Activated naive CD8-positive, alpha-beta T cell (primary cell): ENCODE measurements at regions not wholly inside any gene's neighbourhood (a gene's known extent, or its start where the extent isn't known, plus 50 kb on each side); places are given as distances from the start of the nearest gene placed in this dataset.
"Not testable (repeated sequence)": the region's sequence is repeated elsewhere in the genome, so short reads cannot be mapped to it uniquely, and the experiment has no call there.

Source experiments
- H3K27ac Mint-ChIP-seq: one replicate; pipeline ENCODE4 v1.8.0; 2021; ENCODE audit warnings: mixed read lengths
- H3K27me3 Mint-ChIP-seq: one replicate; pipeline ENCODE4 v1.8.0; 2021; ENCODE audit warnings: mixed read lengths
- H3K36me3 Mint-ChIP-seq: one replicate; pipeline ENCODE4 v1.8.0; 2021; ENCODE audit warnings: mixed read lengths
- H3K4me1 Mint-ChIP-seq: one replicate; pipeline ENCODE4 v1.8.0; 2021; ENCODE audit warnings: low read depth, mixed read lengths
- H3K4me3 Mint-ChIP-seq: one replicate; pipeline ENCODE4 v1.8.0; 2021; ENCODE audit warnings: mild to moderate bottlenecking, mixed read lengths
- H3K9me3 Mint-ChIP-seq: one replicate; pipeline ENCODE4 v1.8.0; 2021; ENCODE audit warnings: low read depth, mixed read lengths

- no peaks in the 10 kb centered on the region for H3K27me3 Mint-ChIP-seq
These were observed 151.0 kb upstream of the ATF7IP start for GRCh38 chr12:14214495-14214894.

GRCh38 chr12:14215949-14216348, 149.5 kb upstream of the ATF7IP start:
- not testable (repeated sequence) for H3K27ac Mint-ChIP-seq, H3K9me3 Mint-ChIP-seq, H3K36me3 Mint-ChIP-seq, H3K27me3 Mint-ChIP-seq
- peak overlapping the region; percentile 51 for H3K4me3 Mint-ChIP-seq
- H3K4me1 Mint-ChIP-seq: peaks cover 25% of the 10 kb centered on the region

More at GRCh38 chr12:14214495-14214894, 151.0 kb upstream of the ATF7IP start:
- Mint-ChIP-seq H3K4me1 (peaks cover 13% of the 10 kb centered on the region), H3K4me3 (no peak overlapping the region), H3K36me3 (peaks cover 5% of the 10 kb centered on the region), H3K27ac (no peak overlapping the region), H3K9me3 (no peaks in the 10 kb centered on the region)

- peaks cover 31% of the 10 kb centered on the region for H3K4me1 Mint-ChIP-seq
- peak overlapping the region; percentile 66 for H3K27ac Mint-ChIP-seq
- H3K36me3 Mint-ChIP-seq: peaks cover 11% of the 10 kb centered on the region
- H3K4me3 Mint-ChIP-seq: peak overlapping the region; percentile 51
- no peaks in the 10 kb centered on the region for H3K27me3 Mint-ChIP-seq
- peaks cover 3% of the 10 kb centered on the region for H3K9me3 Mint-ChIP-seq
These were observed 148.8 kb upstream of the ATF7IP start for GRCh38 chr12:14216405-14217294.

GRCh38 chr12:14219156-14219555, 146.3 kb upstream of the ATF7IP start:
- no peak overlapping the region for H3K27ac Mint-ChIP-seq
- H3K36me3 Mint-ChIP-seq: peaks cover 11% of the 10 kb centered on the region
- no peaks in the 10 kb centered on the region for H3K27me3 Mint-ChIP-seq
- peaks cover 3% of the 10 kb centered on the region for H3K9me3 Mint-ChIP-seq
- H3K4me1 Mint-ChIP-seq: peaks cover 31% of the 10 kb centered on the region
- H3K4me3 Mint-ChIP-seq: no peak overlapping the region

- H3K4me3 Mint-ChIP-seq, H3K9me3 Mint-ChIP-seq, H3K27ac Mint-ChIP-seq, H3K27me3 Mint-ChIP-seq: not testable (repeated sequence)
- peaks cover 31% of the 10 kb centered on the region for H3K4me1 Mint-ChIP-seq
- H3K36me3 Mint-ChIP-seq: peaks cover 11% of the 10 kb centered on the region
These were observed 145.8 kb upstream of the ATF7IP start for GRCh38 chr12:14219670-14220069.

GRCh38 chr12:14225064-14225463, 140.4 kb upstream of the ATF7IP start:
- peaks cover 6% of the 10 kb centered on the region for H3K36me3 Mint-ChIP-seq
- H3K27ac Mint-ChIP-seq: no peak overlapping the region
- no peak overlapping the region for H3K4me3 Mint-ChIP-seq
- peaks cover 1% of the 10 kb centered on the region for H3K27me3 Mint-ChIP-seq
- peaks cover 5% of the 10 kb centered on the region for H3K9me3 Mint-ChIP-seq
- peaks cover 15% of the 10 kb centered on the region for H3K4me1 Mint-ChIP-seq

GRCh38 chr12:14235176-14235575, 130.3 kb upstream of the ATF7IP start:
- H3K36me3 Mint-ChIP-seq, H3K27ac Mint-ChIP-seq, H3K27me3 Mint-ChIP-seq, H3K4me3 Mint-ChIP-seq: not testable (repeated sequence)
- peaks cover 17% of the 10 kb centered on the region for H3K4me1 Mint-ChIP-seq
- peaks cover 16% of the 10 kb centered on the region for H3K9me3 Mint-ChIP-seq

GRCh38 chr12:14236641-14237040, 128.8 kb upstream of the ATF7IP start:
- H3K36me3 Mint-ChIP-seq, H3K9me3 Mint-ChIP-seq, H3K27me3 Mint-ChIP-seq: not testable (repeated sequence)

GRCh38 chr12:14238221-14238792, 127.2 kb upstream of the ATF7IP start:
- H3K27me3 Mint-ChIP-seq: no peaks in the 10 kb centered on the region
- H3K27ac Mint-ChIP-seq: no peak overlapping the region
- peaks cover 23% of the 10 kb centered on the region for H3K4me1 Mint-ChIP-seq
- no peaks in the 10 kb centered on the region for H3K9me3 Mint-ChIP-seq
- H3K4me3 Mint-ChIP-seq: peak overlapping the region; percentile 4
- no peaks in the 10 kb centered on the region for H3K36me3 Mint-ChIP-seq

More at GRCh38 chr12:14236641-14237040, 128.8 kb upstream of the ATF7IP start:
- not testable (repeated sequence) for H3K27ac Mint-ChIP-seq, H3K4me3 Mint-ChIP-seq
- H3K4me1 Mint-ChIP-seq: peaks cover 23% of the 10 kb centered on the region

- H3K27ac Mint-ChIP-seq: peak overlapping the region; percentile 59
- H3K4me1 Mint-ChIP-seq: peaks cover 23% of the 10 kb centered on the region
- H3K36me3 Mint-ChIP-seq: peaks cover 4% of the 10 kb centered on the region
- no peaks in the 10 kb centered on the region for H3K27me3 Mint-ChIP-seq
- H3K4me3 Mint-ChIP-seq: peak overlapping the region; percentile 81
- H3K9me3 Mint-ChIP-seq: peaks cover 4% of the 10 kb centered on the region
These were observed 126.0 kb upstream of the ATF7IP start for GRCh38 chr12:14239350-14239934.

- peak overlapping the region; percentile 59 for H3K27ac Mint-ChIP-seq
- H3K36me3 Mint-ChIP-seq: peaks cover 4% of the 10 kb centered on the region
- peaks cover 6% of the 10 kb centered on the region for H3K9me3 Mint-ChIP-seq
- H3K27me3 Mint-ChIP-seq: no peaks in the 10 kb centered on the region
- peak overlapping the region; percentile 81 for H3K4me3 Mint-ChIP-seq
- H3K4me1 Mint-ChIP-seq: peaks cover 23% of the 10 kb centered on the region
These were observed 125.3 kb upstream of the ATF7IP start for GRCh38 chr12:14239935-14240872.

GRCh38 chr12:14240873-14241220, 124.6 kb upstream of the ATF7IP start:
- H3K36me3 Mint-ChIP-seq: peaks cover 4% of the 10 kb centered on the region
- H3K4me3 Mint-ChIP-seq: peak overlapping the region; percentile 81
- H3K27ac Mint-ChIP-seq: no peak overlapping the region
- peaks cover 23% of the 10 kb centered on the region for H3K4me1 Mint-ChIP-seq
- no peaks in the 10 kb centered on the region for H3K27me3 Mint-ChIP-seq
- H3K9me3 Mint-ChIP-seq: peaks cover 7% of the 10 kb centered on the region

- not testable (repeated sequence) for H3K27ac Mint-ChIP-seq, H3K36me3 Mint-ChIP-seq, H3K9me3 Mint-ChIP-seq, H3K27me3 Mint-ChIP-seq, H3K4me3 Mint-ChIP-seq
- H3K4me1 Mint-ChIP-seq: peaks cover 23% of the 10 kb centered on the region
These were observed 122.7 kb upstream of the ATF7IP start for GRCh38 chr12:14242825-14243224.

GRCh38 chr12:14243941-14244340, 121.5 kb upstream of the ATF7IP start:
- H3K36me3 Mint-ChIP-seq: peaks cover 4% of the 10 kb centered on the region
- peaks cover 19% of the 10 kb centered on the region for H3K4me1 Mint-ChIP-seq
- H3K27ac Mint-ChIP-seq: no peak overlapping the region
- peaks cover 7% of the 10 kb centered on the region for H3K9me3 Mint-ChIP-seq
- no peak overlapping the region for H3K4me3 Mint-ChIP-seq
- H3K27me3 Mint-ChIP-seq: no peaks in the 10 kb centered on the region
